Vagina (tissue), 2 donors: ENCODE measurements at regions not wholly inside any gene's neighbourhood (a gene's known extent, or its start where the extent isn't known, plus 50 kb on each side); places are given as distances from the start of the nearest gene placed in this dataset.

Source experiments
- DNase-seq, 2 donors: peaks; one replicate each; pipeline ENCODE4 v3.0.0-alpha.2; 2017; ENCODE audit errors: extremely low spot score in 2 of 2
- H3K27ac ChIP-seq: fragments of 200-600 bp; sonication (generic); one replicate; pipeline ENCODE4 v1.5.1; 2019
- H3K27me3 ChIP-seq: fragments of 200-600 bp; sonication (generic); one replicate; pipeline ENCODE4 v1.5.1; 2019
- H3K36me3 ChIP-seq, 2 donors: fragments of 200-600 bp; sonication (generic); one replicate each; pipeline ENCODE4 v1.5.1; 2017 to 2019
- H3K4me1 ChIP-seq: fragments of 200-600 bp; sonication (generic); one replicate; pipeline ENCODE4 v1.5.1; 2019
- H3K4me3 ChIP-seq, 2 donors: fragments of 200-600 bp; sonication (generic); 1 replicate in 1 of 2; 2 replicates in 1 of 2; pipeline ENCODE4 v1.5.1; 2016 to 2019
- H3K9me3 ChIP-seq: fragments of 200-600 bp; sonication (generic); one replicate; pipeline ENCODE4 v1.5.1; 2019
- POLR2A ChIP-seq, 2 donors: fragments of 450-650 bp; IDR thresholded peaks; one replicate each; pipeline ENCODE4 v1.6.1; 2017; ENCODE audit warnings: antibody characterized with exemption in 2 of 2, mild to moderate bottlenecking in 2 of 2, moderate library complexity in 2 of 2
- POLR2AphosphoS5 ChIP-seq, 2 donors: sonication (generic); formaldehyde crosslinking; IDR thresholded peaks; one replicate each; pipeline ENCODE4 v1.9.0; 2017; ENCODE audit warnings: antibody characterized with exemption in 2 of 2, mild to moderate bottlenecking in 2 of 2, low read depth in 1 of 2; ENCODE audit not compliant: insufficient read depth in 1 of 2
- intact Hi-C: fragments of 100-400 bp; cut with DNase I; formaldehyde crosslinking; loops from one replicate; pipeline ENCODE4 v1.15.1; 2023
- TF ChIP-seq, protein P1 (sequence below), 3 experiments: fragments of 450-650 bp in 2 of 3; fragments of 200-600 bp in 1 of 3; sonication (generic) in 1 of 3; IDR thresholded peaks; one replicate each; pipeline ENCODE4 v1.5.1; 2017 to 2019; ENCODE audit warnings: antibody characterized with exemption in 3 of 3, mild to moderate bottlenecking in 2 of 3, moderate library complexity in 2 of 3

DNA sequence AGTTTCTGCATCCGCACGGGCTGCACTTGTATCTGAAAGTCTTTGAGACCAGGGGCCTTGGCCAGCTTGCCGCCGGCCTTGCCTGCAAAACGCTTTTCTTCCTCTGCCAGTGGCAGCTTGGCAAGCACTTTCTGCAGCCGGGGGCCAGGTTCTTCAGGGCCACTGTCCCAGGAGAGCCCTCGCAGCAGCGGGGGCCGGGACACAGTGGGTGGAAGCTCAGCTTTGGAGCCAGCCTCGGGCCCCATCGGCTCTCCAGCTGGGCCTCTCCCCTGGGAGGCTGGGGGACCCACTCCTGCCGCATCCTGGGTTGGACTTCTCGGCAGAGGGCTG lies 57.5 kb upstream of the LYVE1 start:
- Histone ChIP-seq H3K27me3 (no peaks in the 10 kb centered on the region), H3K4me3 (no peak overlapping the region), H3K36me3 (no peaks in the 10 kb centered on the region), H3K4me1 (peaks cover 18% of the 10 kb centered on the region), H3K9me3 (no peaks in the 10 kb centered on the region), H3K27ac (peak overlapping the region; percentile 61)
- DNase-seq, result no peak
- TF ChIP-seq POLR2AphosphoS5 (IDR thresholded peaks at IDR 0.05; ENCODE audit: insufficient read depth in 1 of 2, low read depth in 1 of 2) (no peak), POLR2A (IDR thresholded peaks at IDR 0.05) (no peak)
- TF ChIP-seq, protein P1, sequence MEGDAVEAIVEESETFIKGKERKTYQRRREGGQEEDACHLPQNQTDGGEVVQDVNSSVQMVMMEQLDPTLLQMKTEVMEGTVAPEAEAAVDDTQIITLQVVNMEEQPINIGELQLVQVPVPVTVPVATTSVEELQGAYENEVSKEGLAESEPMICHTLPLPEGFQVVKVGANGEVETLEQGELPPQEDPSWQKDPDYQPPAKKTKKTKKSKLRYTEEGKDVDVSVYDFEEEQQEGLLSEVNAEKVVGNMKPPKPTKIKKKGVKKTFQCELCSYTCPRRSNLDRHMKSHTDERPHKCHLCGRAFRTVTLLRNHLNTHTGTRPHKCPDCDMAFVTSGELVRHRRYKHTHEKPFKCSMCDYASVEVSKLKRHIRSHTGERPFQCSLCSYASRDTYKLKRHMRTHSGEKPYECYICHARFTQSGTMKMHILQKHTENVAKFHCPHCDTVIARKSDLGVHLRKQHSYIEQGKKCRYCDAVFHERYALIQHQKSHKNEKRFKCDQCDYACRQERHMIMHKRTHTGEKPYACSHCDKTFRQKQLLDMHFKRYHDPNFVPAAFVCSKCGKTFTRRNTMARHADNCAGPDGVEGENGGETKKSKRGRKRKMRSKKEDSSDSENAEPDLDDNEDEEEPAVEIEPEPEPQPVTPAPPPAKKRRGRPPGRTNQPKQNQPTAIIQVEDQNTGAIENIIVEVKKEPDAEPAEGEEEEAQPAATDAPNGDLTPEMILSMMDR (IDR thresholded peaks at IDR 0.05), result no peak
- intact Hi-C loops, result loop anchor here (10.0 kb wide), 1 partner anchor 109 kb away; no protein-coding TSS in a partner anchor

DNA sequence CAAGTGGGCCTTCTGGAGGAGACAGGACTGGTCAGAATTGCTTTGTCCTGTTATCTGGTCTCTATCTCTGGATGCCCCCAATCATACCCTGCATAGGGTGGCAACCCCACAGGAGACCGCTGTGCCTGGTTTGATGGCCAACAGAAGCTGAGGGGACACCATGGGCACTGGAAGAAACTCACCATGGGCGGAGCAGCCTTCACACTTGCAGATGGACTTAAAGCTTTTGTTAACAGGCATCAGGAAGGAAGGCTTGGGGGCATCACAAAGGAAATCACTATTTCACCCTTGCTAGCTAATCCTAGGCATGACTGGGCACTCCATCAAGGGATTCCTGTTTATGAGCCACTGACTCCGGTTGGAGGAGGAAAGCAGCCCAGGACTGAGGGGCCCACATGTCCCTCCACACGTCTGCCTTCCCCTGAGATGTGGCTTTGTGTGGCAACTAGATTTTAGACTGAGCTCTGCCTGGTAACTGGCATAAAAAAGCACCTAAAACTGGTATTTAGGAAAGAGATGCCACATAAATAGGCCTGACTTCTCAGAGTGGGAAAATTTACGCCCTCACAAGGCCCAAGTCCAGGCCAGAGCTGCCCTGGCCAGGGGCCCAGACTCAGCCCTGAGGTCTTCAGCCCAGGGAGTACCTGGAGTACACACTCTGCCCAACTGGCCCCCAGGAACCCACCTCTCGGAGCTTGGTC lies 57.0 kb upstream of the LYVE1 start:
- peaks cover 18% of the 10 kb centered on the region for H3K4me1 ChIP-seq
- H3K36me3 ChIP-seq, result no peaks in the 10 kb centered on the region
- intact Hi-C loops, result loop anchor here (10.0 kb wide), 1 partner anchor 109 kb away; no protein-coding TSS in a partner anchor
- peak overlapping the region; percentile 61 for H3K27ac ChIP-seq
- no peak overlapping the region for H3K4me3 ChIP-seq
- H3K9me3 ChIP-seq, result no peaks in the 10 kb centered on the region
- no peaks in the 10 kb centered on the region for H3K27me3 ChIP-seq
- TF ChIP-seq, protein P1 (IDR thresholded peaks at IDR 0.05), result no peak
- DNase-seq, result no peak

DNA sequence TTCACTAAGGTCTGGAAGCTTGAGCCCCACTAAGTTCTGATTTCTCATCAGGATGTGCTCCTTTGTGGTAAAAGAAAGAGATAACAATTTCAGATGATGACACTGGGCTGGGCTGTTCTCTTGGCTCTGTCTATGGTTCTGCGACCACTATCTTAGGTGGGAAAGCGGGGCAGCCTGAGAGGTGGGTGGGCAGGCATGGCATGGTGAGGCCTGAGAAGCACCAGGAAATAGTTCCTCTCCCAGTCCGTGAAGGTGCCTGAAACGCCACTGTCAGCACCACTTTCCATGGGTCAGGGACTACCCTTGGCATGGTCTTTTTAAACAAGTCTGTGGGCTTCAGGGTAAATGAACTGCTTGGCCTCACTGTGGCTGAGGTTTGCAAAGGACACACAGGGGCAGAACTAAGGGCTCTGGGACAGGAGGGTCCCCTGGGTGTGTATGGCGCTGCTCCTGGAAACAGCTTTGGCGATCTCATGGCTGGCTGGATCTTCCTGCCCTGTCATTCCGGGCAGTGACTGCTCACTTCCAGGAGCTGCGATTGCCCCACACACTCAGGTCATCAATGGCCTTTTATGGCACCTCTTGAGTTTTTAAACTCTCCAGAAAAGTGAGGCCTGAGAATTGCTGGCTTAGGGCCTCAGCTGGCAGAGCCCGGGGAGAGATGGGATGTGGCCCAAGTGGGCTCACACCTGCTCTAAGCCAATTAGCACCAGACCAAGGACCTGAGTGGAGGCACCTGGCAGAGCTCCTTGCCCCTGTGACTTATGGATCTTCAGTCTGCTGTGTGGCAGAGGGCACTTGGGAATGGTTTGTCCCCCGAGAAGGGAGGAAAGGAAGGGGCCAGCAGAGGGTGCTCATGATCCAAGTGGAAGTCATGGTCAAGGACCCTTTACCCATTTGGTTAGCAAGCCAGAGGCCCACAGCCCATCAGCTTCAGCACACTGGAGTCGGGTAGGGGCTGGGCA lies 55.6 kb upstream of the LYVE1 start:
- H3K9me3 ChIP-seq, result no peaks in the 10 kb centered on the region
- no peaks in the 10 kb centered on the region for H3K27me3 ChIP-seq
- no peak for DNase-seq
- intact Hi-C loops, result loop anchor here (10.0 kb wide), 1 partner anchor 111 kb away; no protein-coding TSS in a partner anchor
- TF ChIP-seq POLR2AphosphoS5 (IDR thresholded peaks at IDR 0.05; ENCODE audit: insufficient read depth in 1 of 2, low read depth in 1 of 2), result no peak
- TF ChIP-seq, protein P1 (IDR thresholded peaks at IDR 0.05), result peak in 1 of 3 experiments; percentile 18
- H3K4me1 ChIP-seq, result peaks cover 26% of the 10 kb centered on the region
- no peaks in the 10 kb centered on the region for H3K36me3 ChIP-seq
- no peak overlapping the region for H3K4me3 ChIP-seq
- peak overlapping the region; percentile 37 for H3K27ac ChIP-seq

DNA sequence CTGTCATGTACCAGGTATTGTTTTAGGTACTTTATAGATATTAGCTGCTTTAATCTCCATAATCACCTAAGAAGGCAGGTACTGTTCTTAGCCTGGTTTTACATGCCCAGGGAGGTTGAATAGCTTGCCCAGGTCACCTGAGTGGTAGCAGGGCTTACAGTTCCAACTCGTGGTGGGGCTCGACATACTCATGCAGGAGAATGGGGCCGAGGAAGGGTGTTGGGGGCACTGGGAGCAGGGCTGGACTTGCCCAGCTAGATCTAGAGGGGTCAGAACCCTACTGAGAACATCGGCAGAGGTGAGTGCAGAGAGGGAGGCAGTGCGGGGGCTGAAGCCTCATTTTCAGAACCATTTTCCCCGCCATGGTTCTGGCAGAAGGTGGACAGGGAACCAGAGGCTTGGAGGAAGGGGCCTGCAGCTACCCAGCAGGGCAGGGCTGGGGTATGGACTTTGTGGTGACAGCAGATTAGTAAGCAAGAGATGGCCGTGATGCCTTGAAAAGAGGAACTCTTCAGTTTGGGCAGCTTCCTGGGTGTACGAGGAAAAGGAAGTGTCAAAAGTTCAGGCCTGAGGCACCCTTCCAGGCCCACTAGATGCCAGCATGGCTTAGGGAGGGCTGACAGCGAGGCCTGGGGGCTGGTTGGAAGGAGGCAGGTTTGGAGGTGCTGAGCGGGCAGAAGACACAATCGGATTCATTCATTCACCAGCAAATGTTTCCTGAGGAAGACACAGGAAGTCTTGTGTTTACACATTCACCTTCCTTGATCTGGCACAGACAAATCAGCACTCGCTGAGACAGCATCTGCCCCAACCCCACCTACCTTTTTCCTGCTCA lies 54.7 kb upstream of the LYVE1 start:
- H3K27ac ChIP-seq, result peak overlapping the region; percentile 15
- no peaks in the 10 kb centered on the region for H3K36me3 ChIP-seq
- peak in 1 of 2 donors; percentile 24 for TF ChIP-seq POLR2AphosphoS5 (IDR thresholded peaks at IDR 0.05; ENCODE audit: insufficient read depth in 1 of 2, low read depth in 1 of 2)
- TF ChIP-seq, protein P1 (IDR thresholded peaks at IDR 0.05), result no peak
- no peak overlapping the region for H3K4me3 ChIP-seq
- no peaks in the 10 kb centered on the region for H3K27me3 ChIP-seq
- no peaks in the 10 kb centered on the region for H3K9me3 ChIP-seq
- peak in 1 of 2 donors; percentile 70 for DNase-seq
- peaks cover 26% of the 10 kb centered on the region for H3K4me1 ChIP-seq
- intact Hi-C loops, result loop anchor here (10.0 kb wide), 1 partner anchor 112 kb away; no protein-coding TSS in a partner anchor
